ENCODE measurements at regions not wholly inside any gene's neighbourhood (a gene's known extent, or its start where the extent isn't known, plus 50 kb on each side); places are given as distances from the start of the nearest gene placed in this dataset.

DNA sequence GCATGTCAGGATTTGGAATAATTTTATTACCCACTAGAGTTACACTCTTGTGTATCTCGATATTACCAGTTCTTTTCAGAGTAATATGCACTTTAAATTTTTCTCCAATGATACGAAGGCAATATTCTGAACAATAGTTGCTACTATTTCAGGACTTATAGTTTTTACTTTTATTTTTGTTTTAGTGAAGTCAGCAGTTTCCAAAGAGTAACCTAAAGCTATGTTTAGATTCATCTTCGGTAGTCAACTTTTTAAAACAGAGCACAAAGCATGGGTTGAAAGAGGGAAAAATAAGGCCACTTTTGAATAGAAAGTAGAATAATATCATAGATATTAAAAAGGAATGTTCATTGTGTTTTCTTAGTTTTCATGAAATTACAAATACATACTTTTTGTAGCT lies 532.7 kb downstream of the CPS1 start:
- TF ChIP-seq, protein P1, sequence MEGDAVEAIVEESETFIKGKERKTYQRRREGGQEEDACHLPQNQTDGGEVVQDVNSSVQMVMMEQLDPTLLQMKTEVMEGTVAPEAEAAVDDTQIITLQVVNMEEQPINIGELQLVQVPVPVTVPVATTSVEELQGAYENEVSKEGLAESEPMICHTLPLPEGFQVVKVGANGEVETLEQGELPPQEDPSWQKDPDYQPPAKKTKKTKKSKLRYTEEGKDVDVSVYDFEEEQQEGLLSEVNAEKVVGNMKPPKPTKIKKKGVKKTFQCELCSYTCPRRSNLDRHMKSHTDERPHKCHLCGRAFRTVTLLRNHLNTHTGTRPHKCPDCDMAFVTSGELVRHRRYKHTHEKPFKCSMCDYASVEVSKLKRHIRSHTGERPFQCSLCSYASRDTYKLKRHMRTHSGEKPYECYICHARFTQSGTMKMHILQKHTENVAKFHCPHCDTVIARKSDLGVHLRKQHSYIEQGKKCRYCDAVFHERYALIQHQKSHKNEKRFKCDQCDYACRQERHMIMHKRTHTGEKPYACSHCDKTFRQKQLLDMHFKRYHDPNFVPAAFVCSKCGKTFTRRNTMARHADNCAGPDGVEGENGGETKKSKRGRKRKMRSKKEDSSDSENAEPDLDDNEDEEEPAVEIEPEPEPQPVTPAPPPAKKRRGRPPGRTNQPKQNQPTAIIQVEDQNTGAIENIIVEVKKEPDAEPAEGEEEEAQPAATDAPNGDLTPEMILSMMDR (IDR thresholded peaks at IDR 0.05 in 2 of 3, conservative IDR thresholded peaks at IDR 0.05 in 1 of 3; ENCODE audit: borderline replicate concordance in 1 of 3, insufficient read depth in 1 of 3, low read depth in 2 of 3, low read length in 2 of 3), result no peak
- TF ChIP-seq, protein P2, sequence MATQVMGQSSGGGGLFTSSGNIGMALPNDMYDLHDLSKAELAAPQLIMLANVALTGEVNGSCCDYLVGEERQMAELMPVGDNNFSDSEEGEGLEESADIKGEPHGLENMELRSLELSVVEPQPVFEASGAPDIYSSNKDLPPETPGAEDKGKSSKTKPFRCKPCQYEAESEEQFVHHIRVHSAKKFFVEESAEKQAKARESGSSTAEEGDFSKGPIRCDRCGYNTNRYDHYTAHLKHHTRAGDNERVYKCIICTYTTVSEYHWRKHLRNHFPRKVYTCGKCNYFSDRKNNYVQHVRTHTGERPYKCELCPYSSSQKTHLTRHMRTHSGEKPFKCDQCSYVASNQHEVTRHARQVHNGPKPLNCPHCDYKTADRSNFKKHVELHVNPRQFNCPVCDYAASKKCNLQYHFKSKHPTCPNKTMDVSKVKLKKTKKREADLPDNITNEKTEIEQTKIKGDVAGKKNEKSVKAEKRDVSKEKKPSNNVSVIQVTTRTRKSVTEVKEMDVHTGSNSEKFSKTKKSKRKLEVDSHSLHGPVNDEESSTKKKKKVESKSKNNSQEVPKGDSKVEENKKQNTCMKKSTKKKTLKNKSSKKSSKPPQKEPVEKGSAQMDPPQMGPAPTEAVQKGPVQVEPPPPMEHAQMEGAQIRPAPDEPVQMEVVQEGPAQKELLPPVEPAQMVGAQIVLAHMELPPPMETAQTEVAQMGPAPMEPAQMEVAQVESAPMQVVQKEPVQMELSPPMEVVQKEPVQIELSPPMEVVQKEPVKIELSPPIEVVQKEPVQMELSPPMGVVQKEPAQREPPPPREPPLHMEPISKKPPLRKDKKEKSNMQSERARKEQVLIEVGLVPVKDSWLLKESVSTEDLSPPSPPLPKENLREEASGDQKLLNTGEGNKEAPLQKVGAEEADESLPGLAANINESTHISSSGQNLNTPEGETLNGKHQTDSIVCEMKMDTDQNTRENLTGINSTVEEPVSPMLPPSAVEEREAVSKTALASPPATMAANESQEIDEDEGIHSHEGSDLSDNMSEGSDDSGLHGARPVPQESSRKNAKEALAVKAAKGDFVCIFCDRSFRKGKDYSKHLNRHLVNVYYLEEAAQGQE (IDR thresholded peaks at IDR 0.05; ENCODE audit: low read depth), result no peak
- TF ChIP-seq, protein P3, sequence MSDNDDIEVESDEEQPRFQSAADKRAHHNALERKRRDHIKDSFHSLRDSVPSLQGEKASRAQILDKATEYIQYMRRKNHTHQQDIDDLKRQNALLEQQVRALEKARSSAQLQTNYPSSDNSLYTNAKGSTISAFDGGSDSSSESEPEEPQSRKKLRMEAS (IDR thresholded peaks at IDR 0.05), result no peak
- TF ChIP-seq, protein P4, sequence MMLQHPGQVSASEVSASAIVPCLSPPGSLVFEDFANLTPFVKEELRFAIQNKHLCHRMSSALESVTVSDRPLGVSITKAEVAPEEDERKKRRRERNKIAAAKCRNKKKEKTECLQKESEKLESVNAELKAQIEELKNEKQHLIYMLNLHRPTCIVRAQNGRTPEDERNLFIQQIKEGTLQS (IDR thresholded peaks at IDR 0.05), result no peak
- TF ChIP-seq POLR2A (IDR thresholded peaks at IDR 0.05; ENCODE audit: borderline replicate concordance, extremely low read depth, insufficient read depth, insufficient read length) (no peak), YY1 (IDR thresholded peaks at IDR 0.05; ENCODE audit: extremely low read depth, insufficient replicate concordance, low read depth, low read length) (no peak), SRF (IDR thresholded peaks at IDR 0.05; ENCODE audit: low read depth) (no peak), RAD21 (IDR thresholded peaks at IDR 0.05; ENCODE audit: low read depth) (no peak), SIN3A (IDR thresholded peaks at IDR 0.05; ENCODE audit: low read depth) (no peak), POLR2AphosphoS5 (IDR thresholded peaks at IDR 0.05; ENCODE audit: low read depth, low read length) (no peak), JUND (IDR thresholded peaks at IDR 0.05) (no peak), EZH2 (IDR thresholded peaks at IDR 0.05) (no peak), ZNF274 (IDR thresholded peaks at IDR 0.05; ENCODE audit: low read depth, low read length) (no peak)
- TF ChIP-seq, protein P5, sequence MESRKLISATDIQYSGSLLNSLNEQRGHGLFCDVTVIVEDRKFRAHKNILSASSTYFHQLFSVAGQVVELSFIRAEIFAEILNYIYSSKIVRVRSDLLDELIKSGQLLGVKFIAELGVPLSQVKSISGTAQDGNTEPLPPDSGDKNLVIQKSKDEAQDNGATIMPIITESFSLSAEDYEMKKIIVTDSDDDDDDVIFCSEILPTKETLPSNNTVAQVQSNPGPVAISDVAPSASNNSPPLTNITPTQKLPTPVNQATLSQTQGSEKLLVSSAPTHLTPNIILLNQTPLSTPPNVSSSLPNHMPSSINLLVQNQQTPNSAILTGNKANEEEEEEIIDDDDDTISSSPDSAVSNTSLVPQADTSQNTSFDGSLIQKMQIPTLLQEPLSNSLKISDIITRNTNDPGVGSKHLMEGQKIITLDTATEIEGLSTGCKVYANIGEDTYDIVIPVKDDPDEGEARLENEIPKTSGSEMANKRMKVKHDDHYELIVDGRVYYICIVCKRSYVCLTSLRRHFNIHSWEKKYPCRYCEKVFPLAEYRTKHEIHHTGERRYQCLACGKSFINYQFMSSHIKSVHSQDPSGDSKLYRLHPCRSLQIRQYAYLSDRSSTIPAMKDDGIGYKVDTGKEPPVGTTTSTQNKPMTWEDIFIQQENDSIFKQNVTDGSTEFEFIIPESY (IDR thresholded peaks at IDR 0.05; ENCODE audit: extremely low read depth, insufficient replicate concordance, low read length), result no peak

Measured in HCT116 (cell line).